GM21619 (cell line): ENCODE measurements at regions not wholly inside any gene's neighbourhood (a gene's known extent, or its start where the extent isn't known, plus 50 kb on each side); places are given as distances from the start of the nearest gene placed in this dataset.
"Not testable (repeated sequence)": the region's sequence is repeated elsewhere in the genome, so short reads cannot be mapped to it uniquely, and the experiment has no call there.

Experiments used
- ATAC-seq: cut with Tn5 transposase; IDR thresholded peaks from one replicate; pipeline ENCODE4 v1.9.1; 2021; ENCODE audit not compliant: unreplicated experiment

GRCh38 chr2:57141269-57141668 lies 905.3 kb upstream of the VRK2 start:
- no peak for ATAC-seq

DNA sequence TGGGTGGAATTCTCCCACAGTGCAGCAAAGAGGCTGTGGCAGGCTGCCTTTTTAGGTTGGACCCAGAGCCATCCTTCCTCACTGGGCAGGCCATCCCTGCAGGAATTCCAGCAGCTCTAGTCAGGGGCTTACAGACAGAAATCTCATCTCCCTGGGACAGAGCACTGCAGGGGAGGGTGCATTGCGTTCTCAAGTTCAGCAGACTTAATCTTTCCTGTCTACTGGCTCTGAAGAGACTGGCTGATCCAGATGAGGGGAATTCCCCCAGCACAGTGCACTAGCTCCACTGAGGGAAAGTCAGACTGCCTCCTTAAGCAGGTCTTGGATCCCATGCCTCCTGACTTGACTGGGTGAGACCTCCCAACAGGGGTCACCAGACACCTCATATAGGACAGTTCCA lies 899.7 kb upstream of the VRK2 start:
- no peak for ATAC-seq

DNA sequence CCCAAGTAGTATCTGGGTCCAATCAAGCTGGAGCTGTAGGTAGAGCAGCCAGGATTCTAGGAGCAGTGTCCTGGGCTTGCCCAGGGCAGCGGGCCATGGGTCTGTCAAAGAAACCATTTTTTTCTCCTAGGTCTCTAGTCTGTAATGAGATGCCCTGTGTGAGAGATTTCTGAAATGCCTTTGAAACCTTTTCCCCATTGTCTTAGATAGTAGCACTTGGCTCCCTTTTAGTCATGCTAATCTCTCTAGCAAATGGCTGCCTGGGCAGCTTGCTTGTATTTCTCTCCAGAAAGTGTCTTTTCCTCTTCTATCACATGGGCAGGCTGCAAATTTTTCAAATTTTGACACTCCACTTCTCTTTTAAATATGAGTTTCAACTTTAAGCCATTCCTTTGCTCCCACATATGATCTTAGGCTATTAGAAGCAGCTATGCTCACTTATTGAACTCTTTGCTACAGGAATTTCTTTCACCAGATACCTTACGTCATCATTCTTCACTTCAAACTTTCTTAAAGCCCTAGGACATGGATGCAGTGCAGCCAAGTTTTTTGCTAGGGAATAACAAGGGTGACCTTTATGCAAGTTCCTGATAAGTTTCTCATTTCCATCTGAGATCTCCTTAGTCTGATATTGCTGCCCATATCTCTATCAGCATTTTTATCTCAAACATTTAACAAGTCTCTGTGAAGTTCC lies 890.2 kb upstream of the VRK2 start:
- ATAC-seq = no peak

- ATAC-seq = no peak
Measured at GRCh38 chr2:57160976-57161375, 885.6 kb upstream of the VRK2 start.

- ATAC-seq = no peak
Measured at GRCh38 chr2:57177176-57177575, 869.4 kb upstream of the VRK2 start.

- no peak for ATAC-seq
Measured at GRCh38 chr2:57180042-57180567, 866.5 kb upstream of the VRK2 start.

DNA sequence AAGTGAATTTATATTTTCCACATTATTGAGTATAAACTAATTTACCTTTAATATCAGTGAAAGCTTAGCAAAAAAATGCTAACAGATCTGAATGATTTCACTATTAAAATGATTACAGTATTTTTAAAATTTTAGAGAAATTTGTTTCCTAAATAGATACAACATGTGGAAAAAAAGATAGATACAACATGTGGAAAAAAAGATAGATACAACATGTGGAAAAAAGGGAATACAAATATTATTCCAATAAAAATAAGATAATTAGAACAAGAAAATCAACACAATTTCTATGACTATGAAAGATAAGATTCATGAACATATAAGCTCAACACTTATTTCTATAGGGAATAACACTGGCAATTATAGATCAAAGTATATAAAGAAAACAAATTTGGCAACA lies 865.9 kb upstream of the VRK2 start:
- ATAC-seq = no peak

GRCh38 chr2:57181315-57182038 lies 865.1 kb upstream of the VRK2 start:
- ATAC-seq = no peak

DNA sequence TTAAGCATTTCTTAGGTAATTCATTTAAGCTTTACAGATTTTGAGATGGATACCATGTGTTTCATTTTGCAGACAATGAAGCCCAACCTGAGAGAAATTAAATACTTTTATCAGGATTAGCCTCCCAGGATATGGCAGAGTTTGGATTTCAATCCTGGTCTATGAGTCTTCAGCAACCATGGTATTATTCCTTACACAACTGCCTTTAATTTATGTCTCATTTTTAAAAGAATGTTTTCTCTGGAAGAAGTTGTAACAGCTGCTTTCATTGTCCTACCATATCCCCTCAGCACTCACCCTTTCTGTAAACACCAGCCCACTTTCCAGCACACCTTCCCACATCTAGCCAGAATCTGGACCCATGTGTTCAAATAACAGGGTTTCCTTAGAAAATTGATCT lies 863.7 kb upstream of the VRK2 start:
- ATAC-seq = no peak

GRCh38 chr2:57185568-57185967 lies 861.0 kb upstream of the VRK2 start:
- ATAC-seq = no peak

GRCh38 chr2:57190007-57190406 lies 856.6 kb upstream of the VRK2 start:
- ATAC-seq = no peak

GRCh38 chr2:57199663-57200062 lies 846.9 kb upstream of the VRK2 start:
- ATAC-seq = no peak

- no peak for ATAC-seq
Measured at GRCh38 chr2:57204364-57204763, 842.2 kb upstream of the VRK2 start.

GRCh38 chr2:57205241-57205640 lies 841.4 kb upstream of the VRK2 start:
- no peak for ATAC-seq

GRCh38 chr2:57207191-57207590 lies 839.4 kb upstream of the VRK2 start:
- no peak for ATAC-seq

DNA sequence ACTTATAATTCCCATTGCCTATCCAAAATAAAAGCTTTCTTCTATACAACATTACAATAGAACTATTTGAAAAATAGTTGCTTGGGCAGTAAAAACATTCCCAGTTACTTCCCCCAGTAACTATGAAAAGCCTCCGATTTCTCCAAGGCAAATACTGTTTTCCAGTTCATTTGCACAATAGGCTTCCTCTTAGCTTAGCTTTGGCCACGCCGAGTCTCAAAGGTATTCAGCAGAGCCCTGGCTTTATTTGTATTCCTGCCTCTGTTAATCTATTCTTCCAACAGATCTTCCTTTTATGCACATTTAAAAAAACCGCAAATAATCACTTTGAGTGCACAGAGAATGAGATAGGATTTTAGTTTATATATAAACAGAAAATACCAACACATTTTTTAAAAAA lies 836.8 kb upstream of the VRK2 start:
- ATAC-seq = no peak

DNA sequence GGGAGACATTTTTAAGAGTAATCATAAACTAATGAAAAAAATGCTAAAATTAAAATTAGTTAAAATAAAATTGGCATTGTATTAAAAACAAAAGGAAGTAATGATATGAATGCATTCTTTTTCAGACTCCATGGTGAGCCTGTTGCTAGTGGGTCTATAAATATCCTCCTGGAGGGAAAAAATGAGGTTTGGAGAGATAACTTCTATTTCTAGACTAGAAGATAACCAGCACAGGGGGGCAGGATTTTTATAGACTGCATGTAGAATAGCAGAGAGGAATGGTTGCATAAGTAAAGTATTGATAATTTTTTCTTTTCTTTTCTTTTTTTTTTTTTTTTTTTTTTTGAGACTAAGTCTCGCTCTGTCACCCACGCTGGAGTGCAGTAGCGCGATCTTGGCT lies 835.8 kb upstream of the VRK2 start:
- no peak for ATAC-seq

GRCh38 chr2:57217013-57217412 lies 829.6 kb upstream of the VRK2 start:
- no peak for ATAC-seq

- no peak for ATAC-seq
Measured at GRCh38 chr2:57218206-57218605, 828.4 kb upstream of the VRK2 start.

GRCh38 chr2:57229706-57230105 lies 816.9 kb upstream of the VRK2 start:
- ATAC-seq = not testable (repeated sequence)

GRCh38 chr2:57232341-57232740 lies 814.3 kb upstream of the VRK2 start:
- not testable (repeated sequence) for ATAC-seq

DNA sequence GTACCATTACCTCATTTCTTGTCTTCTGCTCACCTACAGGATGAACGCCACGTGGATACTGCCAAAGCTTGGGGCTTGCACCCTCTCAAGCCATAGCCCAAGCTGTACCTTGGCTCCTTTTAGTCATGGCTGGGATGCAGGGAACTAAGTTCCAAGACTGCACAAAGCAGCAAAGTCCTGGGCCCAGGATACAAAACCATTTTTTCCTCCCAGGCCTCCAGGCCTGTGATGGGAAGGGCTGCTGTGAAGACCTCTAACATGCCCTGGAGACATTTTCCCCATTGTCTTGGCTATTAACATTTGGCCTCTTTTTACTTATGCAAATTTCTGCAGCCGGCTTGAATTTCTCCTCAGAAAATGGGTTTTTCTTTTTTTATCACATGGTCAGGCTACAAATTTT lies 795.1 kb upstream of the VRK2 start:
- ATAC-seq = not testable (repeated sequence)
